Keratinocyte (primary cell): ENCODE measurements at regions not wholly inside any gene's neighbourhood (a gene's known extent, or its start where the extent isn't known, plus 50 kb on each side); places are given as distances from the start of the nearest gene placed in this dataset.

ENCODE experiments used
- DNase-seq: peaks from one replicate; pipeline ENCODE4 v3.0.0-alpha.2; 2011; ENCODE audit warnings: low read depth, missing footprints, low spot score
- FAIRE-seq: peaks from 2 replicates; lab custom pipeline; 2011; peaks lifted over from hg19 to GRCh38; lab: Jason Lieb, UNC
- H2AFZ ChIP-seq: 2 replicates; pipeline ENCODE4 v1.6.0; 2012; ENCODE audit warnings: low read length, control low read depth, inconsistent platforms; ENCODE audit not compliant: control insufficient read depth
- H3K27ac ChIP-seq: 2 replicates; pipeline ENCODE4 v1.5.1; 2011; ENCODE audit warnings: low read length; ENCODE audit not compliant: control insufficient read depth, insufficient read depth
- H3K27me3 ChIP-seq: 3 replicates; pipeline ENCODE4 v1.6.0; 2011; ENCODE audit warnings: low read length; ENCODE audit not compliant: control insufficient read depth, insufficient read depth; ENCODE audit errors: extremely low read depth
- H3K36me3 ChIP-seq, 2 experiments: 2 replicates in 1 of 2; 3 replicates in 1 of 2; pipeline ENCODE4 v1.5.1; 2011; ENCODE audit warnings: low read length in 2 of 2, mild to moderate bottlenecking in 1 of 2; ENCODE audit not compliant: control insufficient read depth in 2 of 2, insufficient read depth in 2 of 2; ENCODE audit errors: extremely low read depth in 1 of 2
- H3K4me1 ChIP-seq: 3 replicates; pipeline ENCODE4 v1.5.1; 2011; ENCODE audit warnings: low read length; ENCODE audit not compliant: control insufficient read depth, insufficient read depth; ENCODE audit errors: extremely low read depth
- H3K4me2 ChIP-seq: 3 replicates; pipeline ENCODE4 v1.6.0; 2011; ENCODE audit warnings: low read depth, low read length; ENCODE audit not compliant: control insufficient read depth, insufficient read depth; ENCODE audit errors: extremely low read depth
- H3K4me3 ChIP-seq, 3 experiments: fragments of 200-600 bp in 1 of 3; sonication (generic) in 1 of 3; 2 replicates in 2 of 3; 3 replicates in 1 of 3; pipeline ENCODE4 v1.5.1; 2011 to 2016; ENCODE audit warnings: low read length in 3 of 3, mild to moderate bottlenecking in 3 of 3, control low read depth in 2 of 3, inconsistent platforms in 1 of 3, low read depth in 1 of 3, mixed read lengths in 1 of 3, mixed run types in 1 of 3, moderate library complexity in 1 of 3; ENCODE audit not compliant: control insufficient read depth in 2 of 3, insufficient read depth in 2 of 3; ENCODE audit errors: extremely low read depth in 1 of 3
- H3K79me2 ChIP-seq: 2 replicates; pipeline ENCODE4 v1.6.0; 2012; ENCODE audit warnings: low read length; ENCODE audit not compliant: control insufficient read depth, insufficient read depth
- H3K9ac ChIP-seq: 3 replicates; pipeline ENCODE4 v1.6.0; 2011; ENCODE audit warnings: low read length; ENCODE audit not compliant: control insufficient read depth, insufficient read depth; ENCODE audit errors: extremely low read depth
- H3K9me1 ChIP-seq: 3 replicates; pipeline ENCODE4 v1.6.0; 2011; ENCODE audit warnings: low read length; ENCODE audit not compliant: control insufficient read depth, insufficient read depth; ENCODE audit errors: extremely low read depth
- H3K9me3 ChIP-seq: 2 replicates; pipeline ENCODE4 v1.5.1; 2012; ENCODE audit warnings: low read depth, low read length; ENCODE audit not compliant: control insufficient read depth
- H4K20me1 ChIP-seq: 3 replicates; pipeline ENCODE4 v1.6.0; 2011; ENCODE audit warnings: low read length; ENCODE audit not compliant: control insufficient read depth, insufficient read depth; ENCODE audit errors: extremely low read depth
- CTCF ChIP-seq, 3 experiments: IDR thresholded peaks in 1 of 3; conservative IDR thresholded peaks in 1 of 3; optimal IDR thresholded peaks in 1 of 3; 2 replicates in 2 of 3; 3 replicates in 1 of 3; pipeline versions ENCODE3 to v1.5.1; 2011; ENCODE audit warnings: low read length in 3 of 3, mild to moderate bottlenecking in 3 of 3, moderate library complexity in 2 of 3, control low read depth in 1 of 3, inconsistent platforms in 1 of 3; ENCODE audit not compliant: insufficient read depth in 2 of 3; ENCODE audit errors: extremely low read depth in 1 of 3
- EZH2 ChIP-seq: IDR thresholded peaks from one replicate; pipeline ENCODE4 v1.6.1; 2012; ENCODE audit warnings: inconsistent platforms, mild to moderate bottlenecking, low read length, moderate library complexity
- dilution Hi-C: fragments of 300-500 bp; cut with MboI; formaldehyde crosslinking; loops from one replicate; pipeline ENCODE4 v1.7.0; 2020; ENCODE audit warnings: low sequenced_read_pairs; ENCODE audit not compliant: extremely low pct_ligation_motif_present

- TF ChIP-seq EZH2 (no peak), CTCF (optimal IDR thresholded peaks at IDR 0.05 in 1 of 3, IDR thresholded peaks at IDR 0.05 in 1 of 3, conservative IDR thresholded peaks at IDR 0.05 in 1 of 3; ENCODE audit: extremely low read depth in 1 of 3, insufficient read depth in 2 of 3, low read length in 3 of 3) (no peak)
- Histone ChIP-seq H3K4me3 (no peak overlapping the region), H3K27me3 (no peaks in the 10 kb centered on the region), H3K79me2 (no peaks in the 10 kb centered on the region), H3K4me2 (no peak overlapping the region), H3K4me1 (no peaks in the 10 kb centered on the region), H3K27ac (no peak overlapping the region), H2AFZ (no peak overlapping the region), H3K9ac (no peak overlapping the region), H4K20me1 (no peaks in the 10 kb centered on the region), H3K9me1 (no peaks in the 10 kb centered on the region), H3K9me3 (no peaks in the 10 kb centered on the region), H3K36me3 (no peaks in the 10 kb centered on the region)
- no peak for FAIRE-seq
- no peak for DNase-seq
- dilution Hi-C loops: no loop called here
Measured at GRCh38 chr6:4575714-4576113, 200.5 kb upstream of the CDYL start.

GRCh38 chr6:4574007-4574406 lies 202.2 kb upstream of the CDYL start:
- H3K4me3 ChIP-seq: no peak overlapping the region
- H3K4me2 ChIP-seq: no peak overlapping the region
- no peaks in the 10 kb centered on the region for H3K36me3 ChIP-seq
- TF ChIP-seq CTCF (optimal IDR thresholded peaks at IDR 0.05 in 1 of 3, IDR thresholded peaks at IDR 0.05 in 1 of 3, conservative IDR thresholded peaks at IDR 0.05 in 1 of 3; ENCODE audit: extremely low read depth in 1 of 3, insufficient read depth in 2 of 3, low read length in 3 of 3) (no peak), EZH2 (no peak)
- no peak overlapping the region for H3K27ac ChIP-seq
- no peak overlapping the region for H3K9ac ChIP-seq
- dilution Hi-C loops: no loop called here
- H3K9me3 ChIP-seq: no peaks in the 10 kb centered on the region
- no peaks in the 10 kb centered on the region for H3K79me2 ChIP-seq
- H3K4me1 ChIP-seq: no peaks in the 10 kb centered on the region
- H3K27me3 ChIP-seq: no peaks in the 10 kb centered on the region
- DNase-seq: no peak
- H4K20me1 ChIP-seq: no peaks in the 10 kb centered on the region
- FAIRE-seq: no peak
- no peak overlapping the region for H2AFZ ChIP-seq
- H3K9me1 ChIP-seq: no peaks in the 10 kb centered on the region
